GM18951 (cell line): ENCODE measurements at regions not wholly inside any gene's neighbourhood (a gene's known extent, or its start where the extent isn't known, plus 50 kb on each side); places are given as distances from the start of the nearest gene placed in this dataset.
"Not testable (repeated sequence)": the region's sequence is repeated elsewhere in the genome, so short reads cannot be mapped to it uniquely, and the experiment has no call there.

ENCODE experiments used
- POLR2A ChIP-seq: IDR thresholded peaks from 4 replicates; pipeline ENCODE4 v1.6.1; 2011; ENCODE audit warnings: mild to moderate bottlenecking; ENCODE audit not compliant: insufficient read length, insufficient read depth; ENCODE audit errors: extremely low read depth
- in situ Hi-C: fragments of 300-500 bp; cut with MboI; formaldehyde crosslinking; loops from one replicate; pipeline ENCODE4 v1.12.0; 2022; ENCODE audit warnings: low sequenced_read_pairs, mixed read lengths, inconsistent platforms; ENCODE audit not compliant: unreplicated experiment

GRCh38 chr3:81861593-81861992, 100.1 kb upstream of the GBE1 start:
- in situ Hi-C loops = no loop called here
- TF ChIP-seq POLR2A = no peak

GRCh38 chr3:81859524-81859923, 98.1 kb upstream of the GBE1 start:
- no peak for TF ChIP-seq POLR2A
- in situ Hi-C loops = no loop called here

DNA sequence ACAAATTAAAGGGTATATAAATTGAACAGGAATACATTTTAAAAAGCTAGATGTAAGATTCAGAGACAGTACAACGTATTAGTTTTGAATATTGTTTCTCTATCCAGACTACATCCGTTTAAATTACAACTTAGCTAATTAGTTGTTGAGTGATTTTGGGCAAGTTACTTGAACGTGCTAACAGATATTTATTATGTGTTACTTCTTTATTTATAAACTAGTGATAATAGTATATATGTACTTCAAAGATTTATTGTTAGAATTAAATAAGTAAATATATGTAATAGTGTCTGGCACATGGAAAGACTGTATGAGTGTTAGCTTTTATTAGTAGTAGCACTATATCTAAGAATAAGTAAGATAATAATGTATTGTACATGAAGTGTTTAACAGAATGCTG, 92.0 kb upstream of the GBE1 start:
- in situ Hi-C loops = no loop called here
- TF ChIP-seq POLR2A = no peak

GRCh38 chr3:81851176-81851575, 89.7 kb upstream of the GBE1 start:
- in situ Hi-C loops = no loop called here
- TF ChIP-seq POLR2A = no peak

DNA sequence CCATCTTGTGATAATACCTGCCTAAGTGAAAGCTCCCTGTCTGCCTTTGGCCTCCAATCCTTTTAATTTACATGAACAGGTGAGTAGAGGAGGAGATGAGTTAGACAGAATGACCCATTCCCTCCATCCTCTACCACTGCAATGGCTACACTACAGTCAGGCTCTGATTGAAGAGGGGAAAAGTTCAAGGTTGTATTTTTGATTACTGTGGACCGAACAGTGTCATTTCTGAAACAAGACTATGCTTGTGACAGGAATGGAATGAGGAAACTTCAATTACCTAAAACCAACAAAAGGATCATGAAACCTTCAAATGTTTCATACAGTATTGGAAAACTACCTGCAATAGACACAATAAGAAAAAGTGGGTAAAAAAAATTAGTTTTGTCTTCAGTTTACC, 85.5 kb upstream of the GBE1 start:
- in situ Hi-C loops = no loop called here
- TF ChIP-seq POLR2A = no peak

GRCh38 chr3:81841540-81841939, 80.1 kb upstream of the GBE1 start:
- in situ Hi-C loops = no loop called here

GRCh38 chr3:81839504-81840094, 78.2 kb upstream of the GBE1 start:
- no peak for TF ChIP-seq POLR2A
- in situ Hi-C loops = no loop called here

More at GRCh38 chr3:81841540-81841939, 80.1 kb upstream of the GBE1 start:
- TF ChIP-seq POLR2A = no peak

GRCh38 chr3:81838457-81838856, 77.0 kb upstream of the GBE1 start:
- in situ Hi-C loops = no loop called here
- no peak for TF ChIP-seq POLR2A

- in situ Hi-C loops = no loop called here
- no peak for TF ChIP-seq POLR2A
Observed at GRCh38 chr3:81837071-81837593, 75.7 kb upstream of the GBE1 start.

DNA sequence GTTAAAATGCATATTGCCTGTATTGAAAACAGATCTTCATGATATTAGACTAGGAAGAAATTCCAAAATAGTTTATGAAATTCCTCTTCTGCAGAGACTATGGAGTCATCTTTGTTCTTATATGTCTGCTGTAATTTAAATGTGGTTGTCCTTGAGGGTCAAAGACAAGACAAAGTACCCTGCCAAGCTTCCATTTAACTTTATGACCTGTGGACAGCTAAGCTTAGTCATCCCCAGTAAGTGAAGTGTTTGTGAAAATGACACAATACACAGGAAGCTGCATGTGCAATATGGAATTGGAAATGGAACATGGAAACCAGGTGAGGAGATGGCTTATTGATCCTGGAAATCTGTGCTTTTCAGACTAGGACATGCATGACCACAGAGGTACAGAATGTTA, 68.5 kb upstream of the GBE1 start:
- no peak for TF ChIP-seq POLR2A
- in situ Hi-C loops = no loop called here

DNA sequence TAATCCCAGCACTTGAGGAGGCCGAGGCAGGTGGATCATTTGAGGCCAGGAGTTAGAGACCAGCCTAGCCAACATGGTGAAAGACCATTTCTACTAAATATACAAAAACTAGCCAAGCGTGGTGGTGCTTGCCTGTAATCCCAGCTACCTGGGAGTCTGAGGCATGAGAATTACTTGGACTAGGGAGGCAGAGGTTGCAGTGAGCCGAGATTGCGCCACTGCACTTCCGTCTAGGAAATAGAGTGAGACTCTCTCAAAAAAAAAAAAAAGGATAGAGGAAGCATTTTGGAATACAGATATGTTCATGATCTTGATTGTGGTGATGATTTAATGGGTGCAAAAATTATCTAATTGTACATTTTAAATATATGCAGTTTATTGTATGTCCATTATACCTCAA, 67.8 kb upstream of the GBE1 start:
- in situ Hi-C loops = not testable (repeated sequence)

DNA sequence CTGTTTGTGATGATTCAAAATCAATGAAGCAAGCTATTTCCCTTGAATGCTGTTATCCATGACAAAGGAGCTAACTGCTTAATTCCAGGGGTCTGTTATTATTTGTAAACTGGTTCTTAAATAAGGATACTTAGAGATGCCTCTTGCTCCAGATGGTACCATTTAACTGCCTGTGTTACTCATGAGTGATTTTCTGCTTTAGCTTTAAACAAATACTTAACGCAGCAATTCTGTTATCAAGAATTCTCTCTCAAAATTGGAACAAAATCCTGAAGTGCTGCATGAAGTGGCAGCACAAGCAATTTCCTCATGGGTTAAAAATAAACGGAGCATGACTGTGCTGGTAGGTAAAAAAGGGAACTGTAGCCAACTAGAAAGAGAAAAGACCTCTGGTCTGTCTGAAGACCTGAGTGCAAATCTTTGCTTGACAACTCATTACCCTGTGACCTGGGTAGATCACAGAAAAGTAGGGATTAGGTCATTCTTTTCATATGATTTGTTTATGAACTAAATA, 62.5 kb upstream of the GBE1 start:
- no peak for TF ChIP-seq POLR2A
- in situ Hi-C loops = no loop called here

DNA sequence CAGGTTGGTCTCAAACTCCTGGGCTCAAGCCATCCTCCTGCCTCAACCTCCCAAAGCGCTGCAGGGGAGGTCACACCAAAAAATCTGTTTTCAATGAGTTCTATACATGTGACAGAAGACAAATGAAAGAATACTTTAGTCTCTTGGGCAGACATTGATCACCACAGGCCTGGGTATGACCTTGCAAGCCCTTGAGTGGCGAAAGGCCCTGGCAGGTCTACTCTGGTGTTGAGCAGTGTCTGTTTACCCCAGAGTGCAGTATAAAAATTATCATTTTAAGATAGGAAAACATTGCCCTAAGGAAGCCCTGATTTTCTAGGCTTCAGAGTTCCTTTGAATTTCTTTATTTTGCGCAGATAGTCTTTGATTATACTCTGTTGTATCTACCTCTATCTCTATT, 61.6 kb upstream of the GBE1 start:
- no peak for TF ChIP-seq POLR2A
- in situ Hi-C loops = no loop called here

- no peak for TF ChIP-seq POLR2A
- in situ Hi-C loops = no loop called here
Observed at GRCh38 chr3:81816473-81817250, 55.2 kb upstream of the GBE1 start.

DNA sequence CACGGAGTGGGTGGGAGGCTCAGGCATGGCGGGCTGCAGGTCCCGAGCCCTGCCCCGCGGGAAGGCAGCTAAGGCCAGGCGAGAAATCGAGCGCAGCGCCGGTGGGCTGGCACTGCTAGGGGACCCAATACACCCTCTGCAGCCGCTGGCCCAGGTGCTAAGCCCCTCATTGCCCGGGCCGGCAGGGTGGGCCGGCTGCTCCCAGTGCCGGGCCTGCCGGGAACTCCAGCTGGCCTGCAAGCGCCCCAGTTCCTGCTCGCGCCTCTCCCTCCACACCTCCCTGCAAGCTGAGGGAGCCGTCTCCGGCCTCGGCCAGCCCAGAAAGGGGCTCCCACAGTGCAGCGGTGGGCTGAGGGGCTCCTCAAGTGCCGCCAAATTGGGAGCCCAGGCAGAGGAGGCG, 50.7 kb upstream of the GBE1 start:
- in situ Hi-C loops = not testable (repeated sequence)
